HL-60 (cell line): ENCODE measurements at regions not wholly inside any gene's neighbourhood (a gene's known extent, or its start where the extent isn't known, plus 50 kb on each side); places are given as distances from the start of the nearest gene placed in this dataset.

Experiments used
- DNase-seq, 2 experiments: peaks; one replicate each; pipeline ENCODE4 v3.0.0-alpha.2; 2010 to 2020; ENCODE audit warnings: low read depth in 1 of 2, low spot score in 1 of 2
- H3K27ac ChIP-seq: fragments of 250-450 bp; sonication (Bioruptor Pico); replicated peaks from 2 replicates; pipeline ENCODE4 v1.5.1; 2020; ENCODE audit warnings: mild to moderate bottlenecking, moderate library complexity
- H3K27me3 ChIP-seq: fragments of 250-450 bp; sonication (Bioruptor Pico); 2 replicates; pipeline ENCODE4 v1.5.1; 2021; ENCODE audit warnings: mild to moderate bottlenecking, moderate library complexity; ENCODE audit not compliant: insufficient read depth, poor library complexity, severe bottlenecking
- H3K4me3 ChIP-seq: replicated peaks from 2 replicates; pipeline ENCODE4 v1.5.1; 2011; ENCODE audit warnings: mild to moderate bottlenecking, control low read depth, low read length; ENCODE audit not compliant: insufficient read depth
- CTCF ChIP-seq: IDR thresholded peaks from one replicate; pipeline ENCODE4 v1.5.1; 2011; ENCODE audit warnings: low read length, control low read depth, inconsistent platforms; ENCODE audit not compliant: insufficient read depth
- GABPA ChIP-seq: IDR thresholded peaks from 2 replicates; pipeline ENCODE4 v1.6.1; 2012; ENCODE audit warnings: low read depth
- POLR2AphosphoS5 ChIP-seq: IDR thresholded peaks from 2 replicates; pipeline ENCODE4 v1.6.1; 2012; ENCODE audit warnings: low read depth
- REST ChIP-seq: IDR thresholded peaks from 2 replicates; pipeline ENCODE4 v1.6.1; 2012; ENCODE audit warnings: low read depth; ENCODE audit not compliant: insufficient replicate concordance
- SPI1 ChIP-seq: IDR thresholded peaks from 2 replicates; pipeline ENCODE4 v1.6.1; 2012; ENCODE audit warnings: low read depth, mild to moderate bottlenecking, borderline replicate concordance

DNA sequence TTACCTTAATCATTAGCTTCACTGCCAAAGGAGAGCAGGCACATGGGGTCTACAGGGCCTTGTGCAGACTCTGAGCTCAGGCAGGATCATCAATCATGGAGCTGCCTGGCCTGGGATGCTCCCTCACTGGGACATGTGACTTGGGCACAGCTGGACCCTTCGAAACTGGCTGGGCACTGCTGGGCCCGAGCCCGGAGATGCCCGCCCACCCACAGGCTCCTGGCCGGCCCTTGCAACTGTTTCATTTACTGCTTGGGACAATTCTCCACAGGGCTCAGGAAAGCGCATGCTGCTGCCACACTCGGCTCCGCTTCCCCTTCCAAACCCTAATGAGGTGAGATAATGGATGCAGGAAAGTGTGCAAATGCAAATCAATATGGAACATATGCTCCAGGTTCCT, 387.5 kb downstream of the TRIM36 start:
- DNase-seq, result no peak
- no peak overlapping the region for H3K27ac ChIP-seq
- H3K27me3 ChIP-seq, result no peaks in the 10 kb centered on the region
- H3K4me3 ChIP-seq, result no peak overlapping the region
- TF ChIP-seq CTCF (no peak), GABPA (no peak), REST (no peak), POLR2AphosphoS5 (no peak), SPI1 (no peak)

GRCh38 chr5:114780290-114780689, 389.4 kb downstream of the TRIM36 start:
- H3K27me3 ChIP-seq, result no peaks in the 10 kb centered on the region
- no peak for DNase-seq
- H3K27ac ChIP-seq, result no peak overlapping the region
- H3K4me3 ChIP-seq, result no peak overlapping the region
- no peak for TF ChIP-seq REST
- no peak for TF ChIP-seq POLR2AphosphoS5
- TF ChIP-seq CTCF, result no peak
- no peak for TF ChIP-seq GABPA
- no peak for TF ChIP-seq SPI1

DNA sequence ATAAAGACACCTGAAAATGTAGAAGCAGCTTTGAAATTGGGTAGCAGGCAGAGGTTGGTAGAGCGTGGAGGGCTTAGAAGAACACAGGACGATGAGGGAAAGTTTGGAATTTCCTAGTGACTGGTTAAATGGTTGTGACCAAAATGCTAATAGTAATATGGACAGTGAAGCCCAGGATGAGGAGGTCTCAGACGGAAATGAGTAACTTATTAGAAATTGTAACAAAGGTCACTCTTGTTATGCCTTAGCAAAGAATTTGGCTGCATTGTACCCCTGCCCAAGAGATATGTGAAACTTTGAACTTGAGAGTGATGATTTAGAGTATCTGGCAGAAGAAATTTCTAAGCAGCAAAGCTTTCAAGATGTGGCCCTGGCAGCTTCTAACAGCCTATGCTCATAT, 382.5 kb downstream of the KCNN2 start:
- no peak for DNase-seq
- no peak overlapping the region for H3K27ac ChIP-seq
- H3K4me3 ChIP-seq, result no peak overlapping the region
- no peaks in the 10 kb centered on the region for H3K27me3 ChIP-seq
- no peak for TF ChIP-seq REST
- TF ChIP-seq SPI1, result no peak
- TF ChIP-seq POLR2AphosphoS5, result no peak
- TF ChIP-seq GABPA, result no peak
- no peak for TF ChIP-seq CTCF
